Dedifferentiated amniotic fluid mesenchymal stem cell (primary cell): ENCODE measurements at regions not wholly inside any gene's neighbourhood (a gene's known extent, or its start where the extent isn't known, plus 50 kb on each side); places are given as distances from the start of the nearest gene placed in this dataset.

Experiments used
- DNase-seq: peaks from one replicate; pipeline ENCODE4 v3.0.0-alpha.2; 2016; ENCODE audit errors: extremely low spot score

DNA sequence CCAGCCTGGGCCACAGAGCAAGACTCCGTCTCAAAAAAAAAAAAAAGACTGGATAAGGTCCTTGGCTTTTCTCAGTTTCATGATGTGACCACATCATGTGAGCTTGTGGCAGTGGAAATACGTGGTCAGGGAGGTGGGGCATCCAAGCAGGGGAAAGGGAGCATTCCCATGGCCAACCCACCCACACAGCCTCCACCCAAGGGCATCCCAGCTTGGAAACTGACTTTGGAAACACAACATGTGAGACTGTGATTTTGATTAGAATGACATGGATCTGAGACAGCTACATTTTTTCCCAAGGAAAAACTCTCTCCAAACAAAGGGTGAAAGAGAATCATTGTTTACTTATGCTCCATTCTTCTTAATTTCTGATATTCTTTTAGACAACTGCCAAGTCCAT, 405.0 kb upstream of the ZNF507 start:
- no peak for DNase-seq

DNA sequence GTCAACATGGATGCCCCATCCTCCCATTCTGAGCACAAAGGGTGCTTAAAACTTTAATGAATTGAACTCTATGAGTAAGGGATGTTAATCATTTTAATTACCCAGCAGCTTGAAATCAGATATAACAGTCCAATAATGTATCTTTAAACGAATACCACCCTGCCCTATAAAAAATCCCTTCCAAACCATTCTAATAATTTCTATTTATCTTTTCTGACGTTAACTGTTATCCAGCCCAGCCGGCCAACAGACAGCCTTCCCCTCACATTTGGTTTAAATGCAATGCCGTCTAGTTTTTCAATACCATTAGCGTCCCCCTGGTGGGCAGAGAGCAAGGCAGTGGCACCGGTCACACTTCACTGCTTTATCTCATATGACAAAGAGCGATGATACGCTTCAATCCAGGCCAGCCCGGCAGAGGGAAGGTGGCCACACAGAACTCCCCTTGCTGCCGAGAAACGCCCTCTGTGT, 402.2 kb upstream of the ZNF507 start:
- DNase-seq, result no peak

DNA sequence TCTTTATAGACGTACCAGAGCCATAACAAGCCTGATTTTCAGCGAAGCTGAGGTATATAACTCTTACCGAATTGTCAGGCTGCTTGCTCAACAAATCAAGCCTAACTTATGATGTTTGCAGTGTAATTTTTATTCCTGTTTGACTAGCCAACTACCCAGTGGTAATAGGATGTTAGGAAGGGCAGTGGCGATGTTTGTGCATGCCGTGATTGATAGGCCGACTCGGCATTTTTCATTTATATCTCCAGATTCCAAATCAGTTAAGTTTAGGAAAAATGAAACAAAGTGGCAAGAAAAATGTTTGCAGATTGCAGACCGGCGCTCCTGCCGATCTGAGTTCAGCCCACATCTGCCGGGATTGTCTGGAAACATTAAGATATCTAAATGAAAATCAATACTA, 401.6 kb upstream of the ZNF507 start:
- DNase-seq, result no peak

DNA sequence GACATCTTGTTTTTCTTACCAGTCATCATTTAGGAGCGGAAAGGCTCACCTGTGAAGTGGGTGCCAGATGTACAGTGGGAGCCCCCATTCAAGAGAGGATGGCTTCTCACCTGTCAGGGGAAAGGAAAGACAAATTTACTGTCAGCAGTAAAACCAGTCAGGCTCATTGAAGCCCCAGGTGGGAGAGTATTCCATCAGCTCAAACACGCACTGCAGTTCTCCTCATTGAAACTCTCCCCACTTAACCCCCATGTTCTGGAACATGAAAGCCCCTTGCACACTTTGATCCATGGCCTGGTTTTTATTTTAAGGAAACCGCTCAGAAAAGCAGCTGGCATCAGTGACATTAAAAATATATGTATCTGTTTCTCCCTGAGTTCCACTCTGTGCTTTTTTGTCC, 401.1 kb upstream of the ZNF507 start:
- DNase-seq, result no peak

DNA sequence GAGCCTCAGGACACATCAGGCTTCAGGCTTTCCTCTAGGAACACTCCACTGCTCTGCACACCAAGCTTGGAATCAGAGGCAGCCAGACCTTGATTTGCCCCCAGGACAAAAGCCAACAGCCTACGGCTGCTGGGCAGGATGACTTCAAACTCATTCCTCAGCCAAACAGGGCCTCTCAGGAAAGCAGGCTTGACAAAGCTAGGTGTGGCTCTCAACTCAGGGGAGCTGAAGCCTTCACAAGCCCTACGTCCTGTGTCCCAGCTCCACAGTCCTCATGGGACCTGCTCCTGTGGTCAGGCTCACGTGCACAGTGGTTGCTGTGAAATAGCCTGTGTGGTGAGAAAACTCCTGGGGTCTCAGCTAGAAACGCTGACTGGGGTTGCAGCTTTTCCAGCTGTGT, 398.9 kb upstream of the ZNF507 start:
- DNase-seq, result no peak

DNA sequence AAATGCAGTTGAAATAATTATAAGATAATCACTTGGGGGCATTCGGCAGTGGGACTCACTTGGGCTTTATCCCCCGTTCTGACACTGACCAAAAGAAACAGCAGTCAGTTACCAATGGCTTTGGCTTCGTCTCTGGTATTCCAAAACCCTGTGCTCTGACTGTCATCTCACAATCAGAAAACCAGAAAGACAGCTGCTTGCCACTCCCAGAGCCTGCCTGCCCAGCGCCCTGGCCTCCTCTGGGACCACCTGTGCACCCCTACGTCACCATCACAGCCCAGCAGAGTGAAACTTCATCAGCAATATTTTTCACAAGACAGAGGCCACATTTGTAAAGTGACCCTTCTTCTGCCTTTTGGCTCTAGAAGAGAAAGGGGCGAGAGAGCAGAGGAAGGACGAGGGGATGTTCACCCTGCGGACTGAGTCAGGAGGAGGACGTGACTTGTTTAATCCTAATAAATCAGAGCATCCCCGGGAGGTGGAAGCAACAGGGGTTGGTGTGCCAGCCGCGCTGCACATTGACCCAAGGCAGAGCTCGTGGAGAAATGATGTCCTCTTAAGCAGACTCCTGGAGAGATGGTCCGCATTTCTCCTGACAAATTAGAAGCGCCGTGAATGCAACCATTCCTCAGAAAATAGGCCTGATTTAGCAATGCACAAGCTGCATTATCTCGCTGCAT, 397.8 kb upstream of the ZNF507 start:
- DNase-seq, result no peak

DNA sequence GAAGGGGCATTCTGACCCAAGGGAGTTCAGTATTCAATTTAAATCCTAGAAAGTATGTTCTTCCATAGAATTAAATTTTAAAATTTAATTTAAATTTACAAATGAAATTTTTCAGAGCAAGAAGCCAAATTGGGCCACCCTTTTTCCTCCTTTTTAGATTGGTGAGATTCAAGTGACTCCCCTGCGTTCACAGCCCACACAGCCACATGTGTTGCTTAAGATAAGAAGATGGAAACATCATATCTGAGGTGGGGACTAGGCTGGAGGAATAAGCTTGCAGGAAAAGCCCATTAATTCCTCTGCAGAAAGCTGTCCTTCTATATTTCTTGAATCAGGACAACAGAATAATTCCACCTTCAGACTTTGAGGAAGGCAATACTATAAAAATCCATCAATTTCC, 392.7 kb upstream of the ZNF507 start:
- no peak for DNase-seq

DNA sequence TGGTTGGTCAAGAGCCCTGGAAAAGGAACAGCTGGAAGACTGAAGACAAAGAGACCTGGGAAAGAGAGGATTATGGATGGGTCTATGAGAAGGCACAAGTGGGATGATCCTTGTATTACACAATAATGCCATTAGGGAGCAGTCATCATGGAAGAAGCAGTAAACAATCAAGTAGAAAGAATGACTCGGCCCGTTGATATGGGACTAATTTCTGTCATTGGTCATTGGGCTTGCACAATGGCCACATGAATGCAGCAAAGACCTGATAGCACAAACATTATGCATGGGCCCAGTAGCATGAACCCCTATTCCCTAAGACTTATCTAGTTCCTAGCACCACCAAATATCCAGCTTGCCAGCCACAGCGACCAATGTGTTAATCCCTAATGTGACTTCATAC, 390.3 kb upstream of the ZNF507 start:
- DNase-seq, result no peak

DNA sequence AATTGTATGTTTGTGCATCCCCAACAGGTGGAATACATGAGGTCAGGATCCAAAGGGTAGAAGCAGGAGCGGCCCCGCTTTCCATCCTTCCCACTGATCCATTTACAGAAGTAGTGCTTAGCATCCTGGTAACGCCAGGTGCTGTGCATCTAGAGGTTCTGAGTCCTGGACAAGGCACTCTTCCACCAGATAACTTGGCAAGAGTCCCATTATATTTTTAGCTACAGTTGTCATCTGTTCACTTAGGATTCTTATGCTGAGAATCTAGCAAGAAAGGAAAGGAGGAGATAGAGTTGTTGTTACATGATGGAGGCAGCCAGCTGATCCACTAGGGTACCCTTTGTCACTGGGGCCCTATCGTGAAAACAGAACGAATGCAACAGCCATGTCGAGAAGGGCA, 389.5 kb upstream of the ZNF507 start:
- DNase-seq, result no peak

DNA sequence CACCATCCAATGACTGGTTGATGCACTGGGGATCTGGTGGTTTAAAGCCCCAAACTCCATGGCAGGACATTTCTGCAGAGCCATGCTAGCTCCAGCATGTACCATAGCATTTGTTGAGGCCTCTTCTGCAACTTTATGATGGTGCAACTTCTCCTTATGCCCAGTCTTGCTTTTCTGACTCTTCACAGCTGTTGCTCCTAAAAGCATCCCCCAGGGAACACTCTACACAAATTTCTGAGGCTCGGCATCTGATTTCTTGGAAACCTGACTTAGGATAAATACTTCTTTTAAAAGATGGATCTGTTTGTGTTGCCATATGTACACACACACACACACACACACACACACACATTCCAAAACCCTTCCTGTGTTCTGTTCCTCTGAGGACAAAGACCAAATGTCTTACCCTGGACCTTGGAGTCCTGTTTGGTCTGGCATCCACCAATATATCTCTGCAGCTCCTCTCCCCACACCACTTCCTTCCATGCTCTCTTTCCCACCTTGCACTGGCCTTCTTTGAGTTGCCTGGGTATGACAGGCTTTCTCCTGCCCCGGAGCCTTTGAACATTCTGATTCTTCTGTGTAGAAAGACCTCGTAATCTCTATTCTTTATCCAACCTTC, 388.5 kb upstream of the ZNF507 start:
- DNase-seq, result no peak

DNA sequence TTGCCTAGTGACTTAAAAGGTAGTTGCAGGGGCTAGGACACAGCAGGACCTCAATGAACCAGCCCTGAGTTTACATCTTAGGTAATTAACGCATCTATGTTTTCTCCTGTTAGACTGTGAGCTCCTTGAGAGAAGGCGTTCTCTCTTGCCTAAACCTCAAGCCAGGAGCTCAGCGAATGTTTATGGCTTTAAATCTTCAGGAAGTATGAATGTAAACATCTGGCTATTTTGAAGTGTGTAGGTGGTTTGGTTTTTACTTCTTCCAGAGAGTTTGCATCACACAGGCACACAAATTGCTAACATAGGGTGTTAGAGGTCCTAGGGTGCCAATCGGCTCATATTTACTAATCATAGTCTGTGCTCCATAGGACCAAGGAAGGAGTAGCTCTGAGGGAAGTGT, 387.7 kb upstream of the ZNF507 start:
- no peak for DNase-seq

DNA sequence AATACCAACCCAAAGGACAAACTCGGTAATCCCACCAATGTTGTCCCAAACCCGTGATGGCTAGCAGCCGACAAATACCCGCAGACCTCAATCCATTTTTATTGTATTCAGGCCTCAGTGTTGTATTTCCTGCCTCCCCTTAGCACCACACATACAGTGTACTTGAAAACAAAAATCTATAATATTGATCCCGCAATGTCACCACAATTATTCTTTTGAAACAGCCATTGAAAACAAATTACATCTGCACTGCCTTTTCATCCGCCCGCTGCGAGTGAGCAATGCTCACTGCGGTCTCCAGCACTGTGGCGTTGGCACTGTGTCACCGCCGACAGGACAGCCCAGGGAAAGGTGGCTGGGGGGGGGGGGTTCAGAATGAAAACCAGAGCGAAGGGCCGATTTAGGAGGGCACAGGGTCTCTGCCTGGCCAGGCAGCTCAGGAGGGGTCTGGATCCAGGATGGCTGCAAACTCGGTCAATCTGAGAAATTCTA, 385.8 kb upstream of the ZNF507 start:
- no peak for DNase-seq

DNA sequence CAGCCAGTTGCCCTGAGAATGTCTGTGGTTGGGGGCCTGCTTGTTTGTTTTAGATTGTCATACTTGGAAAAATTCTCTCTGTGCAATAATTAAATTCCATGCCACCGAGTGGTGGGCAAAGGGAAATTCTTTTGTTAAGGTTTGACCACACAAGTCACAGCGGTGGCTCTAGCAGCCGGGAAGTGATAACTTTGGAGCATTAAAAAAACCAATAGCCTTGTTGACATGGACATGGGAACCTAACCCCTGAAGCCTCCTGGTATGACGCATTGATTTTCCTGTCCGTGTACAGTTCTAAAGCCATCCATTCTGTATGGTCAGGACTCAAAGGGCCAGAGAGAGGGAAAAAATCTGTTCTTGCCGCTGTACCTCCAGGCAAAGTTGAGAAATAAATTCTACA, 384.9 kb upstream of the ZNF507 start:
- no peak for DNase-seq

DNA sequence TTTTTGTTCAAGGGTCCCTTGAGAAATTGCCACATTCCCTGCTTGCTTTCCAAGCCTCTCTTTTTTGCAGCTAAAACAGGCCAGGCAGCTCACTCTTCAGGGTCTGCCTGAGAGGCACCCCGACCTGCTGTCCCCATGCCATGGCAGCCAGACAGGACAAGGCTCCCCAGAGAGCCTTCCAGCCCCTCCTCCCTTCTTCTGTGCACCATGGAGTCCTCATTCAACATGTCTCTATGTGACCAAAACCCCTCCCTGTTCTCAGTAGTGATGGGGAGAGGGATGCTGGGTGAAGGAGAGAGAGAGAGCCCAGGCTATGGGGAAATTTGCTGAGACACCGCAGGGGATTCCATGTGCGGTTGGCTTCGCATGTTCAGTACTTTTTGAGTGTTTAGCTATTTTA, 384.2 kb upstream of the ZNF507 start:
- DNase-seq, result no peak

DNA sequence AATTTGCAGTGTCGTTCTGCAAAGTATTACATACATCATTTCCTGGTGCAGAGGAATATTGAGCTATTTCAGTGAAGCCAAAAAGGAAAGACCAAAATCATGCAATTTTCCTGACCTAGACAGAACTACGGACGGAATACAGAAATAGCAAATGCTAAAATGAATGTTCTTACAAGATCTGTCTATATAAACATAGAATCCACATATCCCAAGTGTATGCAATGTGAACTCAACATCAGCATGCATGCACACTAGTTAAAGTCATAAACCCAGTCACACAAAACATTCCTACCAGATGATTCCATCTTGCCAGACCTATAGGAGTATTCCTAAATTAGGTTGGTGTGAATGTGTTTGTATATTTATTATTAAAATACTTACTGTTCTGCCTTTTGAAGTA, 383.7 kb upstream of the ZNF507 start:
- no peak for DNase-seq

DNA sequence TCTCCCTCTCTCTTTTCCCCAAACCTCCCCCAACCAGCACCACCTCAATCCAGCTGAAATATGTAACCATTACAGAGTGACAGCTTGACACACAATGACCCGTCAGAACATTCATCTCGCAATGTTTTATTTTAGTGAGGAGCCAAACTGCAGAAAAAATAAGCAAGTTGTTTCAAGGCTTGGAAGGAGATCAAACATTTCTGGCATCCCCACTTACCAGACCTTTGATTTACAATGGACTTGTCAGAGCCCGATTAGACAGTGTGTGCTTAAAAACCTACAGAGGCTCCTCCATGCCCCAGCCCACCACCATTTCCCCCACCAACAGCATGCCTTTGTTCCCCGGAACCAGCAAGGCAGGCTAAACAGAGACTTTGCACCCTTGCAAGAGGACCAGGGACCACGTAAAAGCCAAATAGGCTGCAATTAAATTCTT, 382.8 kb upstream of the ZNF507 start:
- no peak for DNase-seq

DNA sequence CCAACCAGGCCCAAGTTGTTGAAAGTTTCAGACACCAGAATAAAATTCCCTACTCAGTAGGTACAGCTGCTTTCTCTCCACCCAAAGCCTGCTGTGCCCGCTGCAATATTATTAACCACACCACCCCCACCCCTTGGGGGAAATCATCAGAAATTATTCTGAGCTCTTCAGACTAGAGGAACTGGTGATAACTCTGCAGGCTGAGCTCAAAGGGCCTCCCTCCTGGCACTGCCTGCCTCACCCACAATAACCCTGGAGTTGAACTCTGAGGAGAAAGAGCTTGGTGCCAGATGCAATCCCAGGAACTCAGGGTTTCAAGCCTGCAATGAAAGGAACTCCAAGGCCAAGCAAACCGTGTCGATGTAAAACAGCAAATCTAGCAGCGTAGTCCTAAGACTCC, 381.7 kb upstream of the ZNF507 start:
- no peak for DNase-seq

DNA sequence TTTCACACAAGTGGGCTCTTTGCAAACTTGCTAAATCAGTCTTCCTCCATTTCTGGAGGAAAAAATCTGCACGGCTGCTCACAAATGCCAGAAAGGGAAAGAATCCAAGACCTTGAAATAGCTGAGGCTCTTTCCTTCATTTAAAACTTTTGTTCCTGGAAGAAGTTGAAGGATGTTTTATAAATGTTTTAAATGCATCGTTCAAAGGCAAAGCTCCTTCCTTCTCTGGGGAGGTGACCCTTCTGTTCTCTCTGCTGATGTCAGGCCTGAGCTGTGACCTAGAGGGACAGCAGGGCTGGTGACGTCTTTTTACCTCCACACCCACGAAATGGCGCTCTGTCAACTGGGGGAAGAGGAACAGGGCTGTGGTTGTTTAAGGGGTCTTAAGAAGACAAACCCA, 376.4 kb upstream of the ZNF507 start:
- DNase-seq, result no peak

DNA sequence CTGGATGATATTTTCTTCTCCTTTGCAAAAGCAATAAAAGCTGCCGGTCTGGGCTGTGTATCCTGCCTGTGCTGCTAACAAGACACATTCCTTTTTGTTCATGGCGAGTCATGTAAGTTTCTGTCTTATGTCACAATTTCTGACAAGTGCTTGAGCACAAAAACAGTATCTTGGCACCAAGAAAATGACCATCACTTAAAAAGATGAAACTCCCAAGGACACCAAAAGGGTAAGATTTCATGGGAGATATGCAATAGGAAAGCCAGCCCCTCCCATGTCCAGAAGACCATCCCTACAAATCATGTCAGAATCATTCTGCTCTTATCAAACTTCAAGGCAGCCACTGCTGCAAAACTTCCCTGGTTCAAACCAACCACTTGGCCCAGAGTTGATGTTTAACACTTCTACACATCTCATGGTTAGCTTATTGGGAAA, 375.4 kb upstream of the ZNF507 start:
- no peak for DNase-seq

DNA sequence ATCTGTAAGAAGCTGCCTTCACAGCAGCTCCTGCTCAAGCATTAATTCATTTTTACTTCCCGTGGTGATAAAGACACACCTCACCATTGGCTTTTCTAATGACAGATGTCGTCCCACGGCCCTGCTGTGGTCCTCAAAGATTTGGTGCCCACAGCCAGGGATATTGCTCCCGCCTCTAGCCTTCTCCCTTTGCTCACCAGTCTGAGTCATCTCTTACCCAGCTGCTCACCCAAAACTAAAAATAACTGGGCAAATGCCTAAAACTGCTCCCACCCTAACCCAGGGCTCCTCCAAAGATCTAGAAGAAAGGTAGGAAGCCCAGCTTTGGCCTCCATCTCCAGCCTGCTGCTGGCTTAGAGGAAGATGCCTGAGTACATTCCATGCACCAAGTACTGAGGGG, 371.1 kb upstream of the ZNF507 start:
- no peak for DNase-seq

DNA sequence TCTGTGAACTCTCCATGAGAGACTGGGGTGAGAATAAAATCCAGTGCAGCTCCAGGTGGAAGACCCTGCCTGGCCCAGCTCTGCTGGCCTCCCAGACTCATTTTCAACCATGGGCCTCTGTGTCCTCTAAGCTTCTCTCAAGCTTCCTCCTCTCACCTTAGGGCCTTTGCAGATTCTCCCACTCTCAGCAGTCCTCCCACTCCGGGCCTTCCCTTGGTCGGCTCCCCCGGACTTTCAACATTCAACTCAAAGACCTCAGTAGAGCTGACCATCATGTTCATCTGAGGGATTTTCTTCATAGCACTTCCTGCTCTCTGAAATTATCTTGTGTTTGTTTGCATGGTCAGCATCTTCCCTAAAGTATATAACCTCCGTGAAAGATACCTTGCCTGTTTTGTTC, 370.5 kb upstream of the ZNF507 start:
- DNase-seq, result no peak

DNA sequence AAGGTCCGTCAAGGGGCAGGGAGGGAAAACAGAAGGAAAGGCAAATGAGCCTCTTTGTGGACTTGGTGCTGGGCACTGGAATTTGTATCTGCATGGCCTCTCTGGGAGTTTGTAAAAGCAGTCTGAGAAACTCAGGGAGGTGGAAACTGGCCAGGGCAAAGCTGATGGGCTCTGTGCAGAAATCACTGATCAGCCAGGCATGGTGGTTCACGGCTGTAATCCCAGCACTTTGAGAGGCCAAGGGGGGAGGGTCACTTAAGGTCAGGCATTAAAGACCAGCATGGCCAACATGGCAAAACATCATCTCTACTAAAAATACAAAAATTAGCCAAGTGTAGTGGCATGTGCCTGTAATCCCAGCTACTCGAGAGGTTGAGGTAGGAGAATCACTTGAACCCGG, 369.9 kb upstream of the ZNF507 start:
- no peak for DNase-seq

DNA sequence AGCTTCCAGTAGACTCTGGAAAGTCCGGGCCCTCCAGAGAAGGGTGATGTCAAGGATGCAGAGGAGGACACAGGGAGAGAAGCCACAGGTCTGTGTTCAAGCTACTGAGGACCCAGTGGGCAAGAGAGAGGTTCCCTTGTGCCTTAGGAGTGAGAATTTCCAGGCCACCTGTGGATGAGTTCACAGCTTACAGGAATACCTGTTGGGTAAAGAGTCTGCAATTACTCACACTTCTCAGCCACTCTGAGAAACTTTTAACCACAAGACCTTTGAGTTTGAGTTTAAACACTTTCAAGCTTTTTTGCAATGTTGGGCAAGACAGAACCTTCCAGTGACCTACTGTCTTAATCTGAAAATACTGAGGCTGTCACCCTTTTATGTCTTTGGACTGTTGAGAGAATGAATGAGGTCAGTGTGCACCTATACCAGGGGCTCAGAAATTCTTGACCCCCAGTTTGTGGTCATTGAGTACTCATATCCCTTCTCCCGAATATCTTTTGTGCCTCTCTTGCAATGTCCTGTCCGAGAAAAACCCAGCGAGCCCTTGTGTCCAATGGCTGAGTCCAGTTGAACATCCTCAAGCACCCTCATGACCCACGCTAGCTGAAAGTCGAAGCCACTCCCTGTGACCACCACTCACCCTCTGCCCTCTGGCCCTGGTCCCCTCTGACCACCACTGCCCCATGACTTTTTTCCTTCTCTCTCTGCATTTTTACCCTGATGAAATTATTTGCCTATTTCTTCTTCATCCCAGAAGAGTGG, 368.5 kb upstream of the ZNF507 start:
- DNase-seq, result no peak
